RWPE1 (cell line): ENCODE measurements at regions not wholly inside any gene's neighbourhood (a gene's known extent, or its start where the extent isn't known, plus 50 kb on each side); places are given as distances from the start of the nearest gene placed in this dataset.

Experiments used
- CTCF ChIA-PET: fragments of 350-600 bp; sonication (Branson Sonifier 250); formaldehyde crosslinking; extraction: SDS; loops from one replicate; lab custom pipeline; 2021; lab: Yijun Ruan, JAX
- POLR2A ChIA-PET: fragments of 400-600 bp; formaldehyde crosslinking; extraction: SDS; loops from one replicate; lab custom pipeline; 2020; ENCODE audit warnings: antibody characterized with exemption; ENCODE audit not compliant: low non-redundant PET; lab: Yijun Ruan, JAX
- DNase-seq: peaks from one replicate; pipeline ENCODE4 v3.0.0; 2012; ENCODE audit warnings: low spot score
- H3K27ac ChIP-seq: fragments of 450-650 bp; 2 replicates; pipeline ENCODE4 v1.5.1; 2017
- CTCF ChIP-seq: fragments of 450-650 bp; conservative IDR thresholded peaks from 2 replicates; pipeline ENCODE4 v1.5.1; 2017; ENCODE audit warnings: low read depth, mild to moderate bottlenecking

- DNase-seq: no peak
- ChIA-PET CTCF (interaction anchor here (0.6 kb wide), 1 partner anchor 810 kb away, joined by 4 read pairs; no protein-coding TSS in a partner anchor), POLR2A (no interaction called here)
- H3K27ac ChIP-seq: no peak overlapping the region
- no peak for TF ChIP-seq CTCF
Observed at GRCh38 chr11:38173676-38174075, 1575.6 kb upstream of the RAG2 start.

- POLR2A ChIA-PET: no interaction called here
- CTCF ChIA-PET: no interaction called here
- H3K27ac ChIP-seq: no peak overlapping the region
- TF ChIP-seq CTCF: no peak
- peak; percentile 71 for DNase-seq
Observed at GRCh38 chr11:38169286-38169685, 1571.2 kb upstream of the RAG2 start.

GRCh38 chr11:38163526-38163925, 1565.5 kb upstream of the RAG2 start:
- TF ChIP-seq CTCF: no peak
- no peak overlapping the region for H3K27ac ChIP-seq
- POLR2A ChIA-PET: no interaction called here
- no peak for DNase-seq
- CTCF ChIA-PET: no interaction called here

GRCh38 chr11:38160433-38160832, 1562.4 kb upstream of the RAG2 start:
- no peak for TF ChIP-seq CTCF
- ChIA-PET POLR2A (no interaction called here), CTCF (no interaction called here)
- DNase-seq: no peak
- H3K27ac ChIP-seq: no peak overlapping the region

GRCh38 chr11:38159038-38159437, 1561.0 kb upstream of the RAG2 start:
- TF ChIP-seq CTCF: no peak
- ChIA-PET CTCF (interaction anchor here (0.7 kb wide), 1 partner anchor 115 kb away, joined by 3 read pairs; no protein-coding TSS in a partner anchor), POLR2A (no interaction called here)
- DNase-seq: no peak
- no peak overlapping the region for H3K27ac ChIP-seq

- TF ChIP-seq CTCF: no peak
- H3K27ac ChIP-seq: no peak overlapping the region
- CTCF ChIA-PET: no interaction called here
- POLR2A ChIA-PET: no interaction called here
- DNase-seq: no peak
Observed at GRCh38 chr11:38156495-38157146, 1558.6 kb upstream of the RAG2 start.
